ENCODE measurements at regions not wholly inside any gene's neighbourhood (a gene's known extent, or its start where the extent isn't known, plus 50 kb on each side); places are given as distances from the start of the nearest gene placed in this dataset.
"Not testable (repeated sequence)": the region's sequence is repeated elsewhere in the genome, so short reads cannot be mapped to it uniquely, and the experiment has no call there.

GRCh38 chr9:61330342-61331092 is 140.7 kb downstream of the SPATA31A7 start:
- H3K9me3 ChIP-seq (ENCODE audit: control insufficient read depth, low read length); H3K4me1 ChIP-seq (ENCODE audit: control insufficient read depth, insufficient read depth, low read length); H3K27ac ChIP-seq (ENCODE audit: low read length); H3K27me3 ChIP-seq (ENCODE audit: control insufficient read depth, insufficient read depth); intact Hi-C loops (cut with DNase I); H3K4me3 ChIP-seq (ENCODE audit: low read length); ATAC-seq: not testable (repeated sequence)
- peak; percentile 6 to 14 (median 6) for DNase-seq
- 2% methylated on average over 44 of the region's 75 CpGs for WGBS

- 85% methylated on average over 1 of the region's 6 CpGs for WGBS
- intact Hi-C loops (cut with DNase I); H3K4me1 ChIP-seq (ENCODE audit: control insufficient read depth, insufficient read depth, low read length); ATAC-seq; H3K27ac ChIP-seq (ENCODE audit: low read length); H3K9me3 ChIP-seq (ENCODE audit: control insufficient read depth, low read length); H3K4me3 ChIP-seq (ENCODE audit: low read length); H3K27me3 ChIP-seq (ENCODE audit: control insufficient read depth, insufficient read depth); DNase-seq: not testable (repeated sequence)
These were observed 167.1 kb downstream of the SPATA31A7 start for GRCh38 chr9:61356936-61357335.

GRCh38 chr9:61374390-61374789 is 184.6 kb downstream of the SPATA31A7 start:
- intact Hi-C loops (cut with DNase I); H3K9me3 ChIP-seq (ENCODE audit: control insufficient read depth, low read length); H3K4me1 ChIP-seq (ENCODE audit: control insufficient read depth, insufficient read depth, low read length); H3K4me3 ChIP-seq (ENCODE audit: low read length); H3K27ac ChIP-seq (ENCODE audit: low read length); H3K27me3 ChIP-seq (ENCODE audit: control insufficient read depth, insufficient read depth); ATAC-seq; DNase-seq: not testable (repeated sequence)
- WGBS: no CpG with 5 or more reads among the region's 1 CpG

- DNase-seq; intact Hi-C loops (cut with DNase I); H3K4me1 ChIP-seq (ENCODE audit: control insufficient read depth, insufficient read depth, low read length); H3K27ac ChIP-seq (ENCODE audit: low read length); ATAC-seq; H3K9me3 ChIP-seq (ENCODE audit: control insufficient read depth, low read length); H3K4me3 ChIP-seq (ENCODE audit: low read length); H3K27me3 ChIP-seq (ENCODE audit: control insufficient read depth, insufficient read depth): not testable (repeated sequence)
- WGBS: no CpG with 5 or more reads among the region's 4 CpGs
These were observed 186.3 kb downstream of the SPATA31A7 start for GRCh38 chr9:61376159-61376558.

- H3K27me3 ChIP-seq (ENCODE audit: control insufficient read depth, insufficient read depth); H3K9me3 ChIP-seq (ENCODE audit: control insufficient read depth, low read length); H3K4me3 ChIP-seq (ENCODE audit: low read length); intact Hi-C loops (cut with DNase I); H3K4me1 ChIP-seq (ENCODE audit: control insufficient read depth, insufficient read depth, low read length); DNase-seq; H3K27ac ChIP-seq (ENCODE audit: low read length): not testable (repeated sequence)
- WGBS: 13% methylated on average over 1 of the region's 11 CpGs
- ATAC-seq: peak in 1 of 2 donors; percentile 85
These were observed 196.4 kb downstream of the SPATA31A7 start for GRCh38 chr9:61386035-61386815.

GRCh38 chr9:61386816-61387102 is 196.9 kb downstream of the SPATA31A7 start:
- H3K9me3 ChIP-seq (ENCODE audit: control insufficient read depth, low read length); H3K4me1 ChIP-seq (ENCODE audit: control insufficient read depth, insufficient read depth, low read length); intact Hi-C loops (cut with DNase I); ATAC-seq; DNase-seq; H3K27ac ChIP-seq (ENCODE audit: low read length); H3K27me3 ChIP-seq (ENCODE audit: control insufficient read depth, insufficient read depth); H3K4me3 ChIP-seq (ENCODE audit: low read length): not testable (repeated sequence)

- WGBS: no CpG with 5 or more reads among the region's 1 CpG
These were observed 212.9 kb downstream of the SPATA31A7 start for GRCh38 chr9:61402692-61403091.

GRCh38 chr9:61411933-61412605 is 222.2 kb downstream of the SPATA31A7 start:
- 97% methylated on average over 8 of the region's 12 CpGs for WGBS
- ATAC-seq; DNase-seq; H3K27ac ChIP-seq (ENCODE audit: low read length); H3K27me3 ChIP-seq (ENCODE audit: control insufficient read depth, insufficient read depth); H3K4me3 ChIP-seq (ENCODE audit: low read length); H3K9me3 ChIP-seq (ENCODE audit: control insufficient read depth, low read length); H3K4me1 ChIP-seq (ENCODE audit: control insufficient read depth, insufficient read depth, low read length); intact Hi-C loops (cut with DNase I): not testable (repeated sequence)

More at GRCh38 chr9:61402692-61403091, 212.9 kb downstream of the SPATA31A7 start:
- H3K27me3 ChIP-seq (ENCODE audit: control insufficient read depth, insufficient read depth); H3K4me3 ChIP-seq (ENCODE audit: low read length); H3K27ac ChIP-seq (ENCODE audit: low read length); intact Hi-C loops (cut with DNase I); H3K4me1 ChIP-seq (ENCODE audit: control insufficient read depth, insufficient read depth, low read length); DNase-seq; ATAC-seq; H3K9me3 ChIP-seq (ENCODE audit: control insufficient read depth, low read length): not testable (repeated sequence)

GRCh38 chr9:61412738-61413137 is 222.9 kb downstream of the SPATA31A7 start:
- 87% methylated on average over 2 of the region's 5 CpGs for WGBS

GRCh38 chr9:61418174-61418573 is 228.3 kb downstream of the SPATA31A7 start:
- intact Hi-C loops (cut with DNase I); H3K4me1 ChIP-seq (ENCODE audit: control insufficient read depth, insufficient read depth, low read length); H3K27me3 ChIP-seq (ENCODE audit: control insufficient read depth, insufficient read depth); H3K27ac ChIP-seq (ENCODE audit: low read length); ATAC-seq; H3K9me3 ChIP-seq (ENCODE audit: control insufficient read depth, low read length); H3K4me3 ChIP-seq (ENCODE audit: low read length); DNase-seq: not testable (repeated sequence)

More at GRCh38 chr9:61412738-61413137, 222.9 kb downstream of the SPATA31A7 start:
- H3K4me3 ChIP-seq (ENCODE audit: low read length); H3K4me1 ChIP-seq (ENCODE audit: control insufficient read depth, insufficient read depth, low read length); H3K27ac ChIP-seq (ENCODE audit: low read length); H3K9me3 ChIP-seq (ENCODE audit: control insufficient read depth, low read length); H3K27me3 ChIP-seq (ENCODE audit: control insufficient read depth, insufficient read depth); DNase-seq; intact Hi-C loops (cut with DNase I); ATAC-seq: not testable (repeated sequence)
